Sigmoid colon (tissue), 6 donors: ENCODE measurements at regions not wholly inside any gene's neighbourhood (a gene's known extent, or its start where the extent isn't known, plus 50 kb on each side); places are given as distances from the start of the nearest gene placed in this dataset.

Source experiments
- DNase-seq: peaks from one replicate; pipeline ENCODE4 v3.0.0-alpha.2; 2019
- H3K27ac ChIP-seq, 4 donors: fragments of 200-600 bp; sonication (generic); one replicate each; pipeline ENCODE4 v1.5.1; 2016 to 2019; ENCODE audit warnings: mild to moderate bottlenecking in 1 of 4
- H3K27me3 ChIP-seq, 3 donors: fragments of 200-600 bp; sonication (generic); one replicate each; pipeline ENCODE4 v1.5.1; 2019; ENCODE audit warnings: mild to moderate bottlenecking in 1 of 3
- H3K36me3 ChIP-seq, 4 donors: fragments of 200-600 bp; sonication (generic); one replicate each; pipeline ENCODE4 v1.5.1; 2016 to 2019
- H3K4me1 ChIP-seq, 4 donors: fragments of 200-600 bp; sonication (generic); one replicate each; pipeline ENCODE4 v1.5.1; 2017 to 2019
- H3K4me3 ChIP-seq, 4 donors: fragments of 200-600 bp; sonication (generic); one replicate each; pipeline ENCODE4 v1.5.1; 2017 to 2019; ENCODE audit warnings: mild to moderate bottlenecking in 2 of 4, moderate library complexity in 1 of 4
- H3K9me3 ChIP-seq, 4 donors: fragments of 200-600 bp in 3 of 4; sonication (generic) in 3 of 4; one replicate each; pipeline versions ENCODE4 v1.5.1 to v1.6.1; 2013 to 2019
- EP300 ChIP-seq, 4 donors: sonication (generic); formaldehyde crosslinking; IDR thresholded peaks; one replicate each; pipeline ENCODE4 v1.6.1; 2017; ENCODE audit warnings: antibody characterized with exemption in 4 of 4
- POLR2A ChIP-seq, 2 donors: fragments of 450-650 bp; IDR thresholded peaks; one replicate each; pipeline ENCODE4 v1.6.1; 2016; ENCODE audit warnings: antibody characterized with exemption in 2 of 2, mild to moderate bottlenecking in 2 of 2, moderate library complexity in 2 of 2
- POLR2AphosphoS5 ChIP-seq, 4 donors: sonication (generic); formaldehyde crosslinking; IDR thresholded peaks; one replicate each; pipeline ENCODE4 v1.6.1; 2017; ENCODE audit warnings: antibody characterized with exemption in 4 of 4
- WGBS, 2 donors: extraction: QIAGEN DNeasy Blood & Tissue Kit; methylation state at CpG; one replicate each; pipeline ENCODE4 v1.1.7; 2013; 5-methylcytosine and 5-hydroxymethylcytosine counted together
- intact Hi-C: fragments of 100-400 bp; cut with DNase I; formaldehyde crosslinking; loops from one replicate; pipeline ENCODE4 v1.15.1; 2023
- TF ChIP-seq, protein P1 (sequence below), 4 experiments: fragments of 450-650 bp in 3 of 4; fragments of 200-600 bp in 1 of 4; IDR thresholded peaks; one replicate each; pipeline ENCODE4 v1.5.1; 2016 to 2019; ENCODE audit warnings: antibody characterized with exemption in 4 of 4, mild to moderate bottlenecking in 3 of 4, moderate library complexity in 2 of 4
- donor health status: healthy with polysubstance abuse.
- donor health status: healthy.

DNA sequence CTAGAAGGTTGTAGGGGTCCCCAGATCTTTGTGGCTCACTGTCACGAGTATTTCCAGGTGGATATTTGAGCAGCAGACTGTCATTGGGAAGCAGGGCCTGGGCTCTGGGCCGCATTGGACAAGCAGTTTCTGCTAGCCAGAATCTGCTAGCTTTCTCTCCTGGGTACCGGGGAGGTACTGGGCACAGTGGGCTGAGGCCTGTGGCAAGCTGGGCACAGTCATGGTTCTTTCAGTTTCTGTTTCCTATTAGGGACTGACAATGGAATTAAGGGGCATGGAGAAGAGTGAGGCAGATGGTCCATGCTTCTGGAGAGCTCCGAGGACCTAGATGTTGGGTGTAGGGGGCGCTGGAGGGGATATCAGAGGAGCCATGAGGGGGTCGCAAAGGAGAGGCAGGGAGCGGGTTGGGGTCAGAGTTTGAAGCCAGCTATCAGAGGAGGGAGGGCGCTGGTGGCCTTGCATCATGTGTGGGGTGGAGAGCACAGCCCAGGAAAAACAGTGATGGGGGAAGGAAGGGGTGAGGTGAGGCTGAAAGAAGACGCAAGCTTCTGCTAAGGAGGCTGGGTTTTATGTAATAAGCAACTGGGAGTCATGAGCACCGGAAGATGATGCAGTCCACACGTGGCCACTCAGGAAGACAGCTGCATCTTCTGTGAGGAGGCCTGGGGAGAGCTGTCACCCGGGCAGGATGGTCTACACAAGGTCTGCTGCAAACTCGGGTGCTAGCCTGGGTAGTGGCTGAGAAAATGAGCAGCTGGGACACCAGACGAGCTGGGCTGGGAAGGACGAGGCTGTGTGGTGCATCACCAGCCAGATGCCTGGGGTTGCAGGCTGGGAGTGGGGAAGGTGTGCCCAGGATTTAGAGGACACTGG, 72.7 kb downstream of the IER5 start:
- intact Hi-C loops = no loop called here
- WGBS, 2 donors = 85 to 91% methylated on average over 15 of the region's 15 CpGs
- TF ChIP-seq POLR2A (IDR thresholded peaks at IDR 0.05) (no peak), POLR2AphosphoS5 (IDR thresholded peaks at IDR 0.05) (no peak), EP300 (IDR thresholded peaks at IDR 0.05) (no peak)
- TF ChIP-seq, protein P1, sequence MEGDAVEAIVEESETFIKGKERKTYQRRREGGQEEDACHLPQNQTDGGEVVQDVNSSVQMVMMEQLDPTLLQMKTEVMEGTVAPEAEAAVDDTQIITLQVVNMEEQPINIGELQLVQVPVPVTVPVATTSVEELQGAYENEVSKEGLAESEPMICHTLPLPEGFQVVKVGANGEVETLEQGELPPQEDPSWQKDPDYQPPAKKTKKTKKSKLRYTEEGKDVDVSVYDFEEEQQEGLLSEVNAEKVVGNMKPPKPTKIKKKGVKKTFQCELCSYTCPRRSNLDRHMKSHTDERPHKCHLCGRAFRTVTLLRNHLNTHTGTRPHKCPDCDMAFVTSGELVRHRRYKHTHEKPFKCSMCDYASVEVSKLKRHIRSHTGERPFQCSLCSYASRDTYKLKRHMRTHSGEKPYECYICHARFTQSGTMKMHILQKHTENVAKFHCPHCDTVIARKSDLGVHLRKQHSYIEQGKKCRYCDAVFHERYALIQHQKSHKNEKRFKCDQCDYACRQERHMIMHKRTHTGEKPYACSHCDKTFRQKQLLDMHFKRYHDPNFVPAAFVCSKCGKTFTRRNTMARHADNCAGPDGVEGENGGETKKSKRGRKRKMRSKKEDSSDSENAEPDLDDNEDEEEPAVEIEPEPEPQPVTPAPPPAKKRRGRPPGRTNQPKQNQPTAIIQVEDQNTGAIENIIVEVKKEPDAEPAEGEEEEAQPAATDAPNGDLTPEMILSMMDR (IDR thresholded peaks at IDR 0.05) = no peak
- H3K27ac ChIP-seq = peak overlapping the region in 2 of 4 donors; percentile 46 to 71
- H3K4me1 ChIP-seq = peaks cover 0 to 22% (median 13%) of the 10 kb centered on the region in 4 donors
- H3K27me3 ChIP-seq = no peaks in the 10 kb centered on the region
- DNase-seq = peak; percentile 44
- peaks cover 0 to 7% (median 0%) of the 10 kb centered on the region in 4 donors for H3K9me3 ChIP-seq
- H3K4me3 ChIP-seq = no peak overlapping the region
- no peaks in the 10 kb centered on the region for H3K36me3 ChIP-seq

DNA sequence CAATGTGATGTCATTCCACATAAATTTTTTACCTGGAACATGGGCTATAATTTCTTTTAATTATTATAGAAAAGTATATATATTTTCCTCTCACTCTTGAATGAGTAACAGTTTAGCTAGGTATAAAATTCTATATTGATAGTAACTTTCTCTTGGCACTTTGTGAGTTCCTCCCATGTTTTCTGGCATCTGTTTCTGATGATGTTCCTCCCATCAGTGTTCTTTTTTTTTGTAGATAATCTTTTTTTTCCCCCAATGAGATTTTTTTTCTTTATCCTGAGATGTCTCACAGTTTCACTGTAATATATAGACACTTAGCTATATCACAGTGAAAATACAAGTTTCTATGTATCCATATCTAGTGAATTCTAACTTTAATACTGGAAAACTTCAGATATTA, 75.2 kb downstream of the IER5 start:
- Histone ChIP-seq H3K36me3 (no peaks in the 10 kb centered on the region), H3K27me3 (no peaks in the 10 kb centered on the region), H3K9me3 (peaks cover 0 to 7% (median 0%) of the 10 kb centered on the region in 4 donors), H3K27ac (no peak overlapping the region), H3K4me1 (peaks cover 0 to 25% (median 17%) of the 10 kb centered on the region in 4 donors), H3K4me3 (no peak overlapping the region)
- intact Hi-C loops = loop anchor here (2.0 kb wide), 1 partner anchor 21 kb away; no protein-coding TSS in a partner anchor
- DNase-seq = no peak
- TF ChIP-seq, protein P1 (IDR thresholded peaks at IDR 0.05) = no peak
- TF ChIP-seq POLR2AphosphoS5 (IDR thresholded peaks at IDR 0.05) (no peak), EP300 (IDR thresholded peaks at IDR 0.05) (no peak), POLR2A (IDR thresholded peaks at IDR 0.05) (no peak)

GRCh38 chr1:181166377-181167196, 78.1 kb downstream of the IER5 start:
- H3K4me3 ChIP-seq = no peak overlapping the region
- peaks cover 0 to 7% (median 0%) of the 10 kb centered on the region in 4 donors for H3K9me3 ChIP-seq
- H3K27ac ChIP-seq = no peak overlapping the region
- no peaks in the 10 kb centered on the region for H3K36me3 ChIP-seq
- DNase-seq = peak; percentile 79
- intact Hi-C loops = loop anchor here (5.0 kb wide), 3 partner anchors 284 to 649 kb away; partner anchors contain the start of gene XPR1
- WGBS, 2 donors = 27 to 38% methylated on average over 14 of the region's 14 CpGs
- peaks cover 0 to 6% (median 4%) of the 10 kb centered on the region in 4 donors for H3K4me1 ChIP-seq
- no peaks in the 10 kb centered on the region for H3K27me3 ChIP-seq
- TF ChIP-seq, protein P1 (IDR thresholded peaks at IDR 0.05) = peak; percentile 63 to 84 (median 74)
- TF ChIP-seq POLR2A (IDR thresholded peaks at IDR 0.05) (no peak), POLR2AphosphoS5 (IDR thresholded peaks at IDR 0.05) (no peak)

DNA sequence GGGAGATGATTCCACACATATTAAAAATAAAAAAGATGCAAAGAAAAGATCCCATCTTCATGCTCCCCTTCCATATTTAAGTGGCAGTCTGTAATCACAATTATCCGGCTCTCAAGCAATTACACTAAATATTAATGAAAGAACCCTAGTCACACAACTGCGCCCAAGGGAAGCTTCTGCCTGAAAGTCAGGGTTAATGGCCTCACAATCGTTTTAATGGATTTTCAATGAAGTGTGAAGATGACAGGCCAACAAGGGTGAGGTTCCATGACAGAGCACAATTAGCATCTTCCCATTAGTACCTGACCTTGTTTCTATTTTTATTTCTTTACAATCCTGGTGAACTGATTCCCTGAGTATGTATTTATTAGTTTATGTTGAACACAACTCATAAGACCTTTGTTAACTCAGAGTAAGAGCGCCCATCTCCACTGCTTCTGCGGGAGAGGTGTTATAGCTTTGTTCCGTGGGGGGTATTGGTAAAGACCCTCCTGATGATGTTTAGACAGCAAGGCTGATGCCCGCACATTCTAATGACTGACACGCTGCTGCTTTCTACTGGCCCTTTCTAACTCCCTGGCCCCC, 80.9 kb downstream of the IER5 start:
- Histone ChIP-seq H3K4me3 (no peak overlapping the region), H3K9me3 (peaks cover 0 to 2% (median 0%) of the 10 kb centered on the region in 4 donors), H3K27ac (no peak overlapping the region), H3K27me3 (no peaks in the 10 kb centered on the region), H3K4me1 (peaks cover 0 to 6% (median 4%) of the 10 kb centered on the region in 4 donors), H3K36me3 (no peaks in the 10 kb centered on the region)
- intact Hi-C loops = loop anchor here (5.0 kb wide), 3 partner anchors 287 to 652 kb away; partner anchors contain the start of gene XPR1
- TF ChIP-seq, protein P1 (IDR thresholded peaks at IDR 0.05) = no peak
- TF ChIP-seq EP300 (IDR thresholded peaks at IDR 0.05) = no peak
- TF ChIP-seq POLR2AphosphoS5 (IDR thresholded peaks at IDR 0.05) = no peak
- DNase-seq = no peak
- WGBS, 2 donors = 78 to 79% methylated on average over 8 of the region's 8 CpGs
